ENCODE measurements at regions not wholly inside any gene's neighbourhood (a gene's known extent, or its start where the extent isn't known, plus 50 kb on each side); places are given as distances from the start of the nearest gene placed in this dataset.
A peak's percentile ranks its signal among the peaks of the same experiment; 100 is the strongest.

DNA sequence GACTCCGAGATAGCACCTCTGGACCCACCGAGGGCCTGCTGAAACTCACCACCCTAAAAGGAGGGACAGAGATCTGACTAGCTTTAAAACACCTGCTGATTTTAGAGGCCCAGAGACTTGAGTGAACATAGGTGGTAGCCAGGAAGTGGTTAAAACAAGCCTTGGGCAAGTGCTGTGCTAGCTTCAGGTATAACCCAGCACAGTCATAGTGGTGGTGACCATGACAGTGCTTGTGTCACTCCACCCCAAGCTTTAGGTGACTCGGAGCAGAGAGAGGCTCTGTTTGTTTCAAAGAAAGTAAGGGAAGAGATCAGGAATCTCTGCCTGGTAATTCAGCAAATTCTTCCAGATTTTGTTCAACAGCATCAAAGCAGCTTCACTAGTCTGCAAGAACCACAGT, 641.1 kb upstream of the BCHE start:
- H3K27ac Mint-ChIP-seq, result no peak overlapping the region
- TF ChIP-seq, protein P1, sequence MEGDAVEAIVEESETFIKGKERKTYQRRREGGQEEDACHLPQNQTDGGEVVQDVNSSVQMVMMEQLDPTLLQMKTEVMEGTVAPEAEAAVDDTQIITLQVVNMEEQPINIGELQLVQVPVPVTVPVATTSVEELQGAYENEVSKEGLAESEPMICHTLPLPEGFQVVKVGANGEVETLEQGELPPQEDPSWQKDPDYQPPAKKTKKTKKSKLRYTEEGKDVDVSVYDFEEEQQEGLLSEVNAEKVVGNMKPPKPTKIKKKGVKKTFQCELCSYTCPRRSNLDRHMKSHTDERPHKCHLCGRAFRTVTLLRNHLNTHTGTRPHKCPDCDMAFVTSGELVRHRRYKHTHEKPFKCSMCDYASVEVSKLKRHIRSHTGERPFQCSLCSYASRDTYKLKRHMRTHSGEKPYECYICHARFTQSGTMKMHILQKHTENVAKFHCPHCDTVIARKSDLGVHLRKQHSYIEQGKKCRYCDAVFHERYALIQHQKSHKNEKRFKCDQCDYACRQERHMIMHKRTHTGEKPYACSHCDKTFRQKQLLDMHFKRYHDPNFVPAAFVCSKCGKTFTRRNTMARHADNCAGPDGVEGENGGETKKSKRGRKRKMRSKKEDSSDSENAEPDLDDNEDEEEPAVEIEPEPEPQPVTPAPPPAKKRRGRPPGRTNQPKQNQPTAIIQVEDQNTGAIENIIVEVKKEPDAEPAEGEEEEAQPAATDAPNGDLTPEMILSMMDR (IDR thresholded peaks at IDR 0.05; ENCODE audit: unreplicated experiment in 3 of 3), result no peak
- H3K36me3 Mint-ChIP-seq (ENCODE audit: low read depth), result no peaks in the 10 kb centered on the region
- no peaks in the 10 kb centered on the region for H3K4me1 Mint-ChIP-seq
- H3K9me3 Mint-ChIP-seq, result peaks cover 7% of the 10 kb centered on the region
- H3K4me3 Mint-ChIP-seq, result no peak overlapping the region
- H3K27me3 Mint-ChIP-seq (ENCODE audit: low read depth), result no peaks in the 10 kb centered on the region

DNA sequence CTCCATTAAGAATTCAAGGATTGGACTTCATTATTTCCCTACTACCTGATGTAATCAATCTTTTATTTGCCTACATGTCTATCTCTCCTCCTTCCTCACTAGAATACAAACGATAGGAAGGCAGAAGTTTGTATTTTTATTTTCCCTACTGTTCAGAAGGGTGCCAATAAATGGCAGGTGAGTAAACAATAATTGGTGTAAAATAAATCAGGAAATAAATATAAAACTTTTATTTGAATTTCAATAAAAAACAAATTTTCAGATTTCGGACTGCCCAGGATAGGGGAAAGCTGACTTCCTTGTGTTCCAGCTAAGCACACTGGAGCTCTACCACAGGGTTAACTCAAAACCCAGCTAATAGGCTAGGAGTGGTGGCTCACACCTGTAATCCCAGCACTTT, 636.3 kb upstream of the BCHE start:
- H3K4me1 Mint-ChIP-seq, result no peaks in the 10 kb centered on the region
- H3K27ac Mint-ChIP-seq, result no peak overlapping the region
- TF ChIP-seq, protein P1 (IDR thresholded peaks at IDR 0.05; ENCODE audit: unreplicated experiment in 3 of 3), result no peak
- no peak overlapping the region for H3K4me3 Mint-ChIP-seq
- H3K9me3 Mint-ChIP-seq, result no peaks in the 10 kb centered on the region
- no peaks in the 10 kb centered on the region for H3K36me3 Mint-ChIP-seq (ENCODE audit: low read depth)
- no peaks in the 10 kb centered on the region for H3K27me3 Mint-ChIP-seq (ENCODE audit: low read depth)

DNA sequence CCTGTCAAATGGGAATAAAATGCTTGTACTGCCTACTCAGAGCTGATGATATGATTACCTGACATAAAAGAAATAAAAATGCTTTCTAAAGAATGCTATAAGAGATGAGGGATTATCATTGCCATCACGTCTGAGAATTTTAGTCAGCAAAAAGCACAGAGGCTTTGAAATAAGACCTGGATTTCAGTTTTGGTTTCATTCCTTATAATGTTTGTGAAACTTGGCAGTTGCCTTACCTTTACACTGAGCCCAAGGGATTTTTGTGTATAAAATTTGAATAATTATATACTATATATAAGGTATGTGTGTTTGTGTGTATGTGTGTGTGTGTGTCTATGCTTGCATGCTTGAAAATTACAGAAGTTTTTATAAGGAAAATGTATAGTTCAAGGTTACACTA, 634.8 kb upstream of the BCHE start:
- Mint-ChIP-seq H3K9me3 (no peaks in the 10 kb centered on the region), H3K4me1 (no peaks in the 10 kb centered on the region), H3K36me3 (ENCODE audit: low read depth) (no peaks in the 10 kb centered on the region), H3K27ac (no peak overlapping the region), H3K27me3 (ENCODE audit: low read depth) (no peaks in the 10 kb centered on the region), H3K4me3 (no peak overlapping the region)
- TF ChIP-seq, protein P1 (IDR thresholded peaks at IDR 0.05; ENCODE audit: unreplicated experiment in 3 of 3), result no peak

DNA sequence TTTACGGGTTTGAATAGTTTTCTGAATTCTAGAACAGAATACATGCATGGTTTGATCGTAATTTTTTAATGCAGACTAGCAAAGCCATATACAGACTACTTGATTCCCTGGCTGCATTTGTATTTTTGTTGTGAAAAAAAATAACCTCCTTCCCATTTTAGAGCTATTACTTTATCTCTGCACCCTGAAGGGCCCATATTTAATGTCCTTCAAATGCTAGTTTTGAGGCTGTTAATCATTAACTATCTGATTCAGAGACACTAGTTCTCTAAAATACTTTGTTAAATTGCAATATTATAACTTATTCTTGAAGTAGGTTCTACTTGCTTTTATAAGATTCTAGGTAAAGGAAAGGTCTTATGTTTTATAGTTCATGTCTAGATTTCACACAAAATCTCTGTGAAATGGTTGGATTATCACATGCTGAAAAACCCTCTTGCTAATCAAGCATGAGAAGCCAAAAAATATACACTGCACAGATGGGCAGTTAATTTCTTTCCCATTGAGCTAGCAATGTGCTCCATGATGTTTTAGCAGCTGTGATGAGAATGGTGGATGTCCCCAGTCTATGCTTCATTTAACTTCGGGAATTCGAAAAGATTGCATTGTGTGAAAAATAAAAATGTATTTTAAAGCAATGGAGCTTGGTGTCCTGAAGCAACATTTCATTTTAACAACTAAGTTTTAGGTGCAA, 634.0 kb upstream of the BCHE start:
- TF ChIP-seq, protein P1 (IDR thresholded peaks at IDR 0.05; ENCODE audit: unreplicated experiment in 3 of 3), result no peak
- H3K27ac Mint-ChIP-seq, result no peak overlapping the region
- H3K4me1 Mint-ChIP-seq, result no peaks in the 10 kb centered on the region
- no peaks in the 10 kb centered on the region for H3K9me3 Mint-ChIP-seq
- H3K4me3 Mint-ChIP-seq, result no peak overlapping the region
- no peaks in the 10 kb centered on the region for H3K36me3 Mint-ChIP-seq (ENCODE audit: low read depth)
- no peaks in the 10 kb centered on the region for H3K27me3 Mint-ChIP-seq (ENCODE audit: low read depth)

DNA sequence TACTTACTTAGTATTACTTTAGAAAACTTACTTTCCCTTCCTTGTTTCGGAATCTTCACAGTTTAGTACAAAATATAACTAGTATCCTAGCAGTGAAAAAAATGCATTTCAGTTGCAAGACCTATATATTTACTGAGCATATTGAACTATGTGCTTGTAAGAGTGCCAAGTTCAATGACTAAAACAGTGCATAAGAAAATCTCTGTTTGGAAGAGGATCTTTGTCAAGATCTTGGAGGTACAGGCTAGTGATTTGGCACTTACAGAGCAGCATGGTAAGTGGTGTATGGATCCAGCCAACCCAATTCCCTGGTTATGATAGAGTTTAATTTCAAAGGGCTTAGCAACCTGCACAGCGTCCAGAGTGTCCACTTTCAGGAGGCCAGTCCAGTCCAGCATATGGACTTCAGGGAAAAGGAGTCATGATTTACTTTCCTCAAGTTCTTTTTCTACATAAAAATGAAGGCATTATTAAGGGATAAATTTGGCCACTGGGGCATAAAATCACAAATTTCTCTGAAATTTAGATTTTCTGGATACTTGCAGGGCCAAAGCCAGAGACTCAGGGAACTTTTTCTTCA, 625.8 kb upstream of the BCHE start:
- Mint-ChIP-seq H3K27me3 (ENCODE audit: low read depth) (no peaks in the 10 kb centered on the region), H3K9me3 (no peaks in the 10 kb centered on the region), H3K36me3 (ENCODE audit: low read depth) (no peaks in the 10 kb centered on the region), H3K4me1 (peaks cover 16% of the 10 kb centered on the region), H3K4me3 (no peak overlapping the region), H3K27ac (peak overlapping the region in 1 of 3 experiments; percentile 53)
- TF ChIP-seq, protein P1 (IDR thresholded peaks at IDR 0.05; ENCODE audit: unreplicated experiment in 3 of 3), result no peak

DNA sequence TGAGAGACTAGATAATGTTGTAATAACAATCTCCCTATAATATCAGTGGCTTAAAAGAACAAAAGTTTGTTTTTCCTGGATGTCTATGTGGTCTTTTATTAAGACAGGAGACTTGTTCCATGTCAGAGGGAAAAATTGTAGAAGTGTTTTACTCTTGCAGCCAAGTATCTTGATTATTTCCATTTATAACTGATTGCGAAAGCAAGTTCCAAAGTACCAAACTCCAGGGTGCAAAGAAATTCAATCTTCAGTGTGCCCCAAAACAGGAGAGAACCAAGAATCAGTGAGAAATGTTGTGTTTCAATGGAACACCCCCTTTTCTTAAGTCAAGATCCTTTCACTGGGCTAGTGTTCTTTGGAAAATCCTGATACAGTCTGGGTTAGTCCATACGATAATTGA, 624.4 kb upstream of the BCHE start:
- H3K36me3 Mint-ChIP-seq (ENCODE audit: low read depth), result no peaks in the 10 kb centered on the region
- H3K27ac Mint-ChIP-seq, result no peak overlapping the region
- TF ChIP-seq, protein P1 (IDR thresholded peaks at IDR 0.05; ENCODE audit: unreplicated experiment in 3 of 3), result no peak
- H3K4me3 Mint-ChIP-seq, result no peak overlapping the region
- no peaks in the 10 kb centered on the region for H3K27me3 Mint-ChIP-seq (ENCODE audit: low read depth)
- no peaks in the 10 kb centered on the region for H3K9me3 Mint-ChIP-seq
- peaks cover 16% of the 10 kb centered on the region for H3K4me1 Mint-ChIP-seq

All from nephron (organoid).